ENCODE measurements at regions not wholly inside any gene's neighbourhood (a gene's known extent, or its start where the extent isn't known, plus 50 kb on each side); places are given as distances from the start of the nearest gene placed in this dataset.

DNA sequence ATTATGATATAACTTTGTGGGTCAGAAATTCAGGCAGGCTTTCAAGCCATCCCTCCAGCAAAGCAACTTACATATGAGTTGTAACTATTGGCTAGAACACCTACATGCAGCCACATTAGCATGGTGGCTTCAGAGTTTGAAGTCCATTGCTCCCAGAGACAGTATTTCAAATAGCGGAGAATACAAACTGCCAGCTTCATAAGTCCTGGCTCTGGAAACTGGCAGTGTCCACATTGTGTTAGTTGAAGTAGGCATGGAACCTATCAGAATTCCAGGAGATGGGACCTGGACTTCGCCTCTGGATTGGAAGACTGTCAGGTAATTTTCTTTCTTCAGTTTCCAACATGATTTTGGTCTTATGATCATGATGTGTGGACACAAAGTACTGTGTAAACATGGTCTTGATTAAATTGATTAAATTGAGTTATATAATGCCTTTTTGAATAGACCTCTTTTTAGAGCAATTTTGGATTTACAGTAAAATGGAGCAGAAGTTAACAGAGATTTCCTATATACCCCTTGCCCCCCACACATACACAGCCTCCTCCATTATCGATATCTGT is 209.9 kb upstream of the NAV2 start:
- TF ChIP-seq POLR2A (IDR thresholded peaks at IDR 0.05): no peak
- TF ChIP-seq, protein P1, sequence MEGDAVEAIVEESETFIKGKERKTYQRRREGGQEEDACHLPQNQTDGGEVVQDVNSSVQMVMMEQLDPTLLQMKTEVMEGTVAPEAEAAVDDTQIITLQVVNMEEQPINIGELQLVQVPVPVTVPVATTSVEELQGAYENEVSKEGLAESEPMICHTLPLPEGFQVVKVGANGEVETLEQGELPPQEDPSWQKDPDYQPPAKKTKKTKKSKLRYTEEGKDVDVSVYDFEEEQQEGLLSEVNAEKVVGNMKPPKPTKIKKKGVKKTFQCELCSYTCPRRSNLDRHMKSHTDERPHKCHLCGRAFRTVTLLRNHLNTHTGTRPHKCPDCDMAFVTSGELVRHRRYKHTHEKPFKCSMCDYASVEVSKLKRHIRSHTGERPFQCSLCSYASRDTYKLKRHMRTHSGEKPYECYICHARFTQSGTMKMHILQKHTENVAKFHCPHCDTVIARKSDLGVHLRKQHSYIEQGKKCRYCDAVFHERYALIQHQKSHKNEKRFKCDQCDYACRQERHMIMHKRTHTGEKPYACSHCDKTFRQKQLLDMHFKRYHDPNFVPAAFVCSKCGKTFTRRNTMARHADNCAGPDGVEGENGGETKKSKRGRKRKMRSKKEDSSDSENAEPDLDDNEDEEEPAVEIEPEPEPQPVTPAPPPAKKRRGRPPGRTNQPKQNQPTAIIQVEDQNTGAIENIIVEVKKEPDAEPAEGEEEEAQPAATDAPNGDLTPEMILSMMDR (IDR thresholded peaks at IDR 0.05): no peak

Data from adrenal gland (tissue), 5 donors.